ENCODE measurements at regions not wholly inside any gene's neighbourhood (a gene's known extent, or its start where the extent isn't known, plus 50 kb on each side); places are given as distances from the start of the nearest gene placed in this dataset.
A peak's percentile ranks its signal among the peaks of the same experiment; 100 is the strongest.

GRCh38 chr7:46781901-46782439, 799.9 kb downstream of the TNS3 start:
- Mint-ChIP-seq H3K27me3 (ENCODE audit: insufficient read depth) (no peaks in the 10 kb centered on the region; the same call in 1 of the 2 replicates), H3K4me1 (ENCODE audit: low read depth) (peaks cover 21% of the 10 kb centered on the region), H3K4me3 (no peak overlapping the region), H3K36me3 (ENCODE audit: low read depth) (peaks cover 11% of the 10 kb centered on the region), H3K9me3 (peaks cover 18% of the 10 kb centered on the region), H3K27ac (no peak overlapping the region)
- DNase-seq, result no peak
- TF ChIP-seq, protein P1, sequence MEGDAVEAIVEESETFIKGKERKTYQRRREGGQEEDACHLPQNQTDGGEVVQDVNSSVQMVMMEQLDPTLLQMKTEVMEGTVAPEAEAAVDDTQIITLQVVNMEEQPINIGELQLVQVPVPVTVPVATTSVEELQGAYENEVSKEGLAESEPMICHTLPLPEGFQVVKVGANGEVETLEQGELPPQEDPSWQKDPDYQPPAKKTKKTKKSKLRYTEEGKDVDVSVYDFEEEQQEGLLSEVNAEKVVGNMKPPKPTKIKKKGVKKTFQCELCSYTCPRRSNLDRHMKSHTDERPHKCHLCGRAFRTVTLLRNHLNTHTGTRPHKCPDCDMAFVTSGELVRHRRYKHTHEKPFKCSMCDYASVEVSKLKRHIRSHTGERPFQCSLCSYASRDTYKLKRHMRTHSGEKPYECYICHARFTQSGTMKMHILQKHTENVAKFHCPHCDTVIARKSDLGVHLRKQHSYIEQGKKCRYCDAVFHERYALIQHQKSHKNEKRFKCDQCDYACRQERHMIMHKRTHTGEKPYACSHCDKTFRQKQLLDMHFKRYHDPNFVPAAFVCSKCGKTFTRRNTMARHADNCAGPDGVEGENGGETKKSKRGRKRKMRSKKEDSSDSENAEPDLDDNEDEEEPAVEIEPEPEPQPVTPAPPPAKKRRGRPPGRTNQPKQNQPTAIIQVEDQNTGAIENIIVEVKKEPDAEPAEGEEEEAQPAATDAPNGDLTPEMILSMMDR (IDR thresholded peaks at IDR 0.05), result no peak

GRCh38 chr7:46776790-46777189, 805.1 kb downstream of the TNS3 start:
- H3K4me1 Mint-ChIP-seq (ENCODE audit: low read depth), result peaks cover 25% of the 10 kb centered on the region
- peaks cover 18% of the 10 kb centered on the region for H3K9me3 Mint-ChIP-seq
- TF ChIP-seq, protein P1 (IDR thresholded peaks at IDR 0.05), result peak; percentile 84
- peak; percentile 48 for DNase-seq
- no peaks in the 10 kb centered on the region; the same call in 1 of the 2 replicates for H3K27me3 Mint-ChIP-seq (ENCODE audit: insufficient read depth)
- H3K4me3 Mint-ChIP-seq, result no peak overlapping the region
- H3K36me3 Mint-ChIP-seq (ENCODE audit: low read depth), result peaks cover 11% of the 10 kb centered on the region
- no peak overlapping the region for H3K27ac Mint-ChIP-seq

GRCh38 chr7:46775776-46776175, 806.1 kb downstream of the TNS3 start:
- Mint-ChIP-seq H3K4me3 (no peak overlapping the region), H3K27ac (no peak overlapping the region), H3K36me3 (ENCODE audit: low read depth) (peaks cover 11% of the 10 kb centered on the region), H3K27me3 (ENCODE audit: insufficient read depth) (no peaks in the 10 kb centered on the region; the same call in 1 of the 2 replicates), H3K4me1 (ENCODE audit: low read depth) (peaks cover 25% of the 10 kb centered on the region), H3K9me3 (peaks cover 18% of the 10 kb centered on the region)
- TF ChIP-seq, protein P1 (IDR thresholded peaks at IDR 0.05), result no peak
- no peak for DNase-seq

DNA sequence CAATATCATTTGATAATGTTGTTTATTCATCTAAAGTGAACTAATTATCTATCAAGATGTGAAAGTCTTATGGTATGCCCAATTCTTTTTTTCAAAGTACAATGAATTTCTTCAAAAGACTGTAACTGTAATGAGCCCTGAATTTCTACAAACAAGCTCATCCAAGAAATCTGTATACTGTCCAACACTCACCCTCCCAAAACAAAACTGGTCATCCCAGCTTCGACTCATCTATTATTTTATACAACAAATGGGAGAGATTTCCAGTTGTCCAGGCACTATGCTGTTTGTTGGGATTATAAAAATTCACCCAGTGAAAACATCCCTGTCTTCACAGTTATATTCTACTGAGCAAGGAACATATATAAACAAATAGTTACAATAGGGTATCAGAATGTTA, 806.9 kb downstream of the TNS3 start:
- DNase-seq, result no peak
- no peak overlapping the region for H3K27ac Mint-ChIP-seq
- no peaks in the 10 kb centered on the region; the same call in 1 of the 2 replicates for H3K27me3 Mint-ChIP-seq (ENCODE audit: insufficient read depth)
- H3K9me3 Mint-ChIP-seq, result peaks cover 17% of the 10 kb centered on the region
- no peak overlapping the region for H3K4me3 Mint-ChIP-seq
- peaks cover 14% of the 10 kb centered on the region for H3K36me3 Mint-ChIP-seq (ENCODE audit: low read depth)
- TF ChIP-seq, protein P1 (IDR thresholded peaks at IDR 0.05), result no peak
- peaks cover 25% of the 10 kb centered on the region for H3K4me1 Mint-ChIP-seq (ENCODE audit: low read depth)

DNA sequence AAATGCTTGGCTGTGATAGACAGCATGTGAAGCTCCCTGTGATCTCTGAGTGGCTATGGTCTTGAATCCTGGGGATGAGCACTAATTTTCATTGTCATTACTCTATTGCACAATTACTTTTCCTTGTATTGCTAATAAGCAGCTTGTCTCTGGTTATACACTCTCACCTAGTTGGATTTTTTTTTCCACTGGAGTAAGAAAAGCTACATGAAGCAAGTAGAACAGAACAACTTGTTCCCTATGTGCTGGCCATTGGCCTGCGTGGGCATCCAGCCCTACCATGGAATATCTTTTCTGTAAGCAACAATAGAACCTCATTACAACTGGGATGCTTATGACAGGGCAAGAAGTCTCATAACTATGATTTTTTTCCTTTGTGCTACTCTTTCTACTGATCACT, 807.4 kb downstream of the TNS3 start:
- DNase-seq, result no peak
- TF ChIP-seq, protein P1 (IDR thresholded peaks at IDR 0.05), result no peak
- H3K4me1 Mint-ChIP-seq (ENCODE audit: low read depth), result peaks cover 25% of the 10 kb centered on the region
- H3K27me3 Mint-ChIP-seq (ENCODE audit: insufficient read depth), result no peaks in the 10 kb centered on the region; the same call in 1 of the 2 replicates
- peaks cover 19% of the 10 kb centered on the region for H3K36me3 Mint-ChIP-seq (ENCODE audit: low read depth)
- H3K27ac Mint-ChIP-seq, result no peak overlapping the region
- H3K9me3 Mint-ChIP-seq, result peaks cover 16% of the 10 kb centered on the region
- H3K4me3 Mint-ChIP-seq, result no peak overlapping the region
